D721Med (cell line): ENCODE measurements at regions not wholly inside any gene's neighbourhood (a gene's known extent, or its start where the extent isn't known, plus 50 kb on each side); places are given as distances from the start of the nearest gene placed in this dataset.
"Not testable (repeated sequence)": the region's sequence is repeated elsewhere in the genome, so short reads cannot be mapped to it uniquely, and the experiment has no call there.

ENCODE experiments used
- DNase-seq: peaks from one replicate; pipeline ENCODE4 v3.0.0; 2011; ENCODE audit warnings: low spot score; ENCODE audit not compliant: insufficient read length
- FAIRE-seq: peaks from 2 replicates; lab custom pipeline; 2011; peaks lifted over from hg19 to GRCh38; lab: Jason Lieb, UNC
- CTCF ChIP-seq: IDR thresholded peaks from 2 replicates; pipeline ENCODE4 v1.5.1; 2012; ENCODE audit warnings: mild to moderate bottlenecking, control low read depth; ENCODE audit not compliant: insufficient read depth; ENCODE audit errors: missing control alignments

DNA sequence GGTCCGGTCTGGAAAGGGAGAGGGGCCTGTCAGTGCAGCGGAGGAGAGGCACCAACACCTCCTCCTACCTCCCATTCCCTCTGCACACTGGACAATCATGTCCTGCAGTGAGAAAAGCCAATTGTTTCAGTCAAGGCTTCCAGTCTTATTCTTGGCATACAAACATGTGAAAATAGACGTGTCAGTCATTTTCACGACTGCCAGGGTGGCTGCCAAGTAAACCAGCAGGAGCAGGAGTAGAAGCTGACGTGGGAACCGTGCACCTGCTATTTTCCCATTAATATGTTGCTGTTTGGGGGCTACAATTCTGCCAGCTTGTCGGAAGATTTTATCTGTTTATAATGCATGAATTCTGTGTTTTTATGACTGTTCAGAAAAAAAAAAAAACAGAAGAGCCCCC is 202.3 kb downstream of the SPP2 start:
- FAIRE-seq: no peak
- no peak for TF ChIP-seq CTCF
- DNase-seq: no peak

- no peak for TF ChIP-seq CTCF
- DNase-seq (no peak), FAIRE-seq (no peak)
Measured at GRCh38 chr2:234251326-234252271, 201.1 kb downstream of the SPP2 start.

- no peak for TF ChIP-seq CTCF
- DNase-seq (no peak), FAIRE-seq (no peak)
Measured at GRCh38 chr2:234250926-234251325, 200.4 kb downstream of the SPP2 start.

GRCh38 chr2:234249873-234250272 is 199.4 kb downstream of the SPP2 start:
- no peak for FAIRE-seq
- DNase-seq: no peak

DNA sequence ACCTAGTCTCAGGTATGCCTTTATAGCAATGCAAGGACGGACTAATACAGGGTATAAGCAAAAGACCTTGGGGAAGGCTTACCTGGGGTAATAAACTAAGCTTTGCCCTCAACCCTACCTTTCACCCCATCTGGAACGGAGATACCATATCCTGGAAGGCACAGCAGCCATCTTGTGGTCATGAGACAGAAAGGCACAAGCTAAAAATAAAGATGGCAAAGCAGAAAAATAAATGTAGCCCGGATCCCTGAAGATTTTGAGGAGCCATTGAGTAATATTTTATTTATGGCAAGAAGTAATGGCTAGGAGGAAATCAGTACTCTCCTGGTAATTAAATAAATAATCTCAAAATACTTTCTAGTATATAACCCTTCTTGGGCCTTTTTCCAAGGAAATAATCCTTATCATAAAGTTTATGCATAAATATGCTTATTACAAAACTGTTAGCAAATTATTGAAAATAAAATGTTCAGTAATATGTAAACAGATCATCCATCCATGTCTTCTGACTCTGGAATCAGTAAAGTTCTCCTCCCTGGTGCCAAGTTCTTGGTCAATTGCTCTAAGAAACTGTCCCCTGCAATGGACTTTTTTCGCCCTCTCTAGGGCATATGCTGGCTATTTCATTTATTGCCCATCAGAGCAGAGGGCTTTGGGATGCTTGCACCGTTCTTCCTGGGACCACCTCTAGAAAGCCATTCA is 198.7 kb downstream of the SPP2 start:
- TF ChIP-seq CTCF: no peak
- FAIRE-seq (no peak), DNase-seq (no peak)

More at GRCh38 chr2:234249873-234250272, 199.4 kb downstream of the SPP2 start:
- TF ChIP-seq CTCF: no peak

DNA sequence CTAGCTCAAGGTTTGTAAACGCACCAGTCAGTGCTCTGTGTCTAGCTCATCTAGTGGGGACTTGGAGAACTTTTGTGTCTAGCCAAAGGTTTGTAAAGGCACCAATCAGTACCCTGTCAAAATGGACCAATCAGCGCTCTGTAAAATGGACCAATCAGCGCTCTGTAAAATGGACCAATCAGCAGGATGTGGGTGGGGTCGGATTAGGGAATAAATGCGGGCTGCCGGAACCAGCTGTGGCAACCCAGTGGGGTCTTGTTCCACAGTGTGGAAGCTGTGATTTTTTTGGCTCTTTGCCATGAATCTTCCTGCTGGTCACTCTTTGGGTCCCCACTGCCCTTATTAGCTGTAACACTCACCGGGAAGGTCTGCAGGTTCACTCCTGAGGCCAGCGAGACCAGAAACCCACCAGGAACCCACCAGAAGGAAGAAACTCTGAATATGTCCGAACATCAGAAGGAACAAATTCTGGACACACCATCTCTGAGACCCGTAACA is 197.8 kb downstream of the SPP2 start:
- FAIRE-seq, DNase-seq: not testable (repeated sequence)

DNA sequence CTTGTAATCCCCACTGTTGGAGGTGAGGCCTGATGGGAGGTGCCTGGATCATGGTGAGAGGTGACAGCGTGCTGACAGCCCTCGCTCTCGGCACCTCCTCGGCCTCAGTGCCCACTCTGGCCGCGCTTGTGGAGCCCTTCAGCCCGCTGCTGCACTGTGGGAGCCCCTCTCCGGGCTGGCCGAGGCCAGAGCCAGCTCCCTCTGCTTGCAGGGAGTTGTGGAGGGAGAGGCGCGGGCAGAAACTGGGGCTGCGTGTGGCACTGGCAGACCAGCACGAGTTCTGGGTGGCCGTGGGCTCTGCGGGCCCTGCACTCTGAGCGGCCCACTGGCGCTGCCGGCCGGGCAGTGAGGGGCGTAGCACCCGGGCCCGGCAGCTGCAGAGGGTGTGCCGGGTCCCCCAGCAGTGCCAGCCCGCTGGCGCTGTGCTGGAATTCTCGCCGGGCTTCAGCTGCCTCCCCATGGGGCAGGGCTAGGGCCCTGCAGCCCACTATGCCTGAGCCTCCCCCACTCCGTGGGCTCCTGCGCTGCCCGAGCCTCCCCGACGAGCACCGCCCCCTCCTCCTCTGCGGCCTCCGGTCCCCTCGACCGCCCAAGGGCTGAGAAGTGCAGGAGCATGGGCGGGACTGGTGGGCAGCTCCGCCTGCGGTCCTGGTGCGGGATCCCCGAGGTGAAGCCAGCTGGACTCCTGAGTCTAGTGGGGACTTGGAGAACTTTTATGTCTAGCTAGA is 197.1 kb downstream of the SPP2 start:
- no peak for TF ChIP-seq CTCF
- DNase-seq: no peak
- FAIRE-seq: no peak
